Suprapubic skin (tissue), 3 donors: ENCODE measurements at regions not wholly inside any gene's neighbourhood (a gene's known extent, or its start where the extent isn't known, plus 50 kb on each side); places are given as distances from the start of the nearest gene placed in this dataset.

Experiments used
- POLR2A ChIP-seq, 2 donors: fragments of 450-650 bp; IDR thresholded peaks; one replicate each; pipeline ENCODE4 v1.6.1; 2017; ENCODE audit warnings: antibody characterized with exemption in 2 of 2, mild to moderate bottlenecking in 2 of 2, moderate library complexity in 2 of 2
- TF ChIP-seq, protein P1 (sequence below), 2 donors: fragments of 200-600 bp in 1 of 2; fragments of 450-650 bp in 1 of 2; sonication (generic) in 1 of 2; IDR thresholded peaks; one replicate each; pipeline ENCODE4 v1.5.1; 2016 to 2019; ENCODE audit warnings: antibody characterized with exemption in 2 of 2, mild to moderate bottlenecking in 1 of 2, moderate library complexity in 1 of 2

- TF ChIP-seq, protein P1, sequence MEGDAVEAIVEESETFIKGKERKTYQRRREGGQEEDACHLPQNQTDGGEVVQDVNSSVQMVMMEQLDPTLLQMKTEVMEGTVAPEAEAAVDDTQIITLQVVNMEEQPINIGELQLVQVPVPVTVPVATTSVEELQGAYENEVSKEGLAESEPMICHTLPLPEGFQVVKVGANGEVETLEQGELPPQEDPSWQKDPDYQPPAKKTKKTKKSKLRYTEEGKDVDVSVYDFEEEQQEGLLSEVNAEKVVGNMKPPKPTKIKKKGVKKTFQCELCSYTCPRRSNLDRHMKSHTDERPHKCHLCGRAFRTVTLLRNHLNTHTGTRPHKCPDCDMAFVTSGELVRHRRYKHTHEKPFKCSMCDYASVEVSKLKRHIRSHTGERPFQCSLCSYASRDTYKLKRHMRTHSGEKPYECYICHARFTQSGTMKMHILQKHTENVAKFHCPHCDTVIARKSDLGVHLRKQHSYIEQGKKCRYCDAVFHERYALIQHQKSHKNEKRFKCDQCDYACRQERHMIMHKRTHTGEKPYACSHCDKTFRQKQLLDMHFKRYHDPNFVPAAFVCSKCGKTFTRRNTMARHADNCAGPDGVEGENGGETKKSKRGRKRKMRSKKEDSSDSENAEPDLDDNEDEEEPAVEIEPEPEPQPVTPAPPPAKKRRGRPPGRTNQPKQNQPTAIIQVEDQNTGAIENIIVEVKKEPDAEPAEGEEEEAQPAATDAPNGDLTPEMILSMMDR (IDR thresholded peaks at IDR 0.05): no peak
- no peak for TF ChIP-seq POLR2A (IDR thresholded peaks at IDR 0.05)
These were observed 549.5 kb downstream of the EPHA4 start for GRCh38 chr2:221022554-221022953.
